ENCODE measurements at regions not wholly inside any gene's neighbourhood (a gene's known extent, or its start where the extent isn't known, plus 50 kb on each side); places are given as distances from the start of the nearest gene placed in this dataset.

DNA sequence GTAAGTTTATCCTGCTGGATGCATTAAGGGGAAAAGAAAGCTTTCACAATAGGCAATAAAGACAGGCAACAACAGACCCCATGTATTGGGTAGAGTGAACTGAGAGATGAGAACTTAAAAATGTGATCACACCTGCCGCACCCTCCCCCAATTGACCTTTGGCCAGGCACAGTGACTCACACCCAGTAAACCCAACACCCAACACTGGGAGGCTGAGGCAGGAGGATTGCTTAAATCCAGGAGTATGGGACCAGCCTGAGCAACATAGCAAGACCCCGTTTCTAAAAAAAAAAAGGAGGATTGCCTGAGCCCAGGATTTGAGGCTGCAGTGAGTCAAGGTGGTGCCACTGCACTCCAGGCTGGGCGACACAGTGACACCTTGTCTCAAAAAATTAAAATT, 86.9 kb downstream of the MPP7 start:
- H3K4me3 Mint-ChIP-seq = no peak overlapping the region
- H3K36me3 Mint-ChIP-seq (ENCODE audit: low read depth) = peaks cover 1% of the 10 kb centered on the region
- intact Hi-C loops (cut with micrococcal nuclease) = no loop called here
- no peaks in the 10 kb centered on the region for H3K9me3 Mint-ChIP-seq
- no peak overlapping the region for H3K27ac Mint-ChIP-seq
- H3K4me1 Mint-ChIP-seq (ENCODE audit: low read depth) = peaks cover 6% of the 10 kb centered on the region
- no peak for DNase-seq (ENCODE audit: low spot score)
- peaks cover 11% of the 10 kb centered on the region for H3K27me3 Mint-ChIP-seq (ENCODE audit: insufficient read depth)

DNA sequence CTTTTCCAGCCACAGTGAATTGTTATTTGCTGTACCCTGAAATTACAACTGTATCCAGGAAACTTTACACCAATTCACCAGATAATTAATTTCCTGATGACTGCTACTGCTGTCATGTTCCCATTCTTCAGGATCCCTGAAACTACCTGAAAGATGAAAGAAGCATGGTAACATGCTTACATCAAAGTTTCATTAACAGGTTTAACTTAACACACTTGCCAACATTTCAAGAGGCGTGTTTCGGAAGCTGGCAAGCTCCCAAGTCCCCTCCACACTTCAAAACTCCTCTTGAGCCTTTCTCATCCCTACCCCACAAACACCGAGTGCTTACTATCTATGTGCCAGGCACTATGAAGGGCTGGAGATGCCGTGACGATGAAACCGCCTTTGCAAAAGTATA, 88.6 kb downstream of the MPP7 start:
- no peak for DNase-seq (ENCODE audit: low spot score)
- peaks cover 1% of the 10 kb centered on the region for H3K36me3 Mint-ChIP-seq (ENCODE audit: low read depth)
- no peak overlapping the region for H3K4me3 Mint-ChIP-seq

DNA sequence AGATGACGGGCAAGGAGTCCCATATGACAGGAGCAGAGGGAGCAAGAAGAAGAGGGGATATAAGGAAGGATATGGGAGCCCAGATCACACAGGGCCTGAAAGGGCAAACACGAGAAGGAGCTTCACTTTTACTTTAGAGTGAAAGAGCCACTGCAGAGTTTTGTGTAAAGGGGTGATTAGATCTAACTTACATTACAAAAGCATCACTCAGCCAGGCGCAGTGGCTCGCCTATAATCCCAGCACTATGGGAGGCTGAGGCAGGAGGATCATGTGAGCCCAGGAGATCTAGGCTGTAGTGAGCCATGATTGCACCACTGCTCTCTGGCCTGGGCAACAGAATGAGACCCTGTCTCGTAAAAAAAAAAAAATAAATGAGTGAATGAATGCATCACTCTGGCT, 91.1 kb downstream of the MPP7 start:
- Mint-ChIP-seq H3K4me3 (no peak overlapping the region), H3K27me3 (ENCODE audit: insufficient read depth) (no peaks in the 10 kb centered on the region), H3K9me3 (no peaks in the 10 kb centered on the region), H3K27ac (no peak overlapping the region), H3K36me3 (ENCODE audit: low read depth) (no peaks in the 10 kb centered on the region), H3K4me1 (ENCODE audit: low read depth) (no peaks in the 10 kb centered on the region)
- intact Hi-C loops (cut with micrococcal nuclease) = no loop called here
- DNase-seq (ENCODE audit: low spot score) = no peak

More for the DNA sequence above, 88.6 kb downstream of the MPP7 start:
- peaks cover 6% of the 10 kb centered on the region for H3K4me1 Mint-ChIP-seq (ENCODE audit: low read depth)
- no peaks in the 10 kb centered on the region for H3K9me3 Mint-ChIP-seq
- intact Hi-C loops (cut with micrococcal nuclease) = no loop called here
- H3K27ac Mint-ChIP-seq = no peak overlapping the region
- peaks cover 7% of the 10 kb centered on the region for H3K27me3 Mint-ChIP-seq (ENCODE audit: insufficient read depth)

DNA sequence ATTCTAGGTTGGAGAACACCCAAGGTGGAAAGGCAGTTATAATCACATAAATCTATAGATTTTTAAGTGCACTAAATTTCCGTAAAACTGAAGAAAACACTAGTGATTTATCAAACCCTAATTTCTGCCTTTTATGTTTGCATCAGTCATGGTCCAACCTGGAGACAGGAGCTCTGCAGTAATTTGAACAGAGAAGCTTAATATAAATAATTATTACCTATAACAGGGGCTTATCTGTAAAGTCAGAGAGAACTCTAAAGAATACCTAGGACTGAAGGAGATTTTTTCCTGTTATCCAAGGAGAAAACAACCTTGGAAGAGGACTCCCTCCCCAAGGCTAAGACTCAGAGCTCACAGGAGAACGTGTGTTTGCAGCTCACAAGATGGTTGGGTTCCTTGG, 95.1 kb downstream of the MPP7 start:
- intact Hi-C loops (cut with micrococcal nuclease) = no loop called here
- Mint-ChIP-seq H3K36me3 (ENCODE audit: low read depth) (no peaks in the 10 kb centered on the region), H3K4me1 (ENCODE audit: low read depth) (no peaks in the 10 kb centered on the region), H3K27me3 (ENCODE audit: insufficient read depth) (peaks cover 1% of the 10 kb centered on the region), H3K27ac (no peak overlapping the region), H3K4me3 (no peak overlapping the region), H3K9me3 (no peaks in the 10 kb centered on the region)
- DNase-seq (ENCODE audit: low spot score) = no peak

DNA sequence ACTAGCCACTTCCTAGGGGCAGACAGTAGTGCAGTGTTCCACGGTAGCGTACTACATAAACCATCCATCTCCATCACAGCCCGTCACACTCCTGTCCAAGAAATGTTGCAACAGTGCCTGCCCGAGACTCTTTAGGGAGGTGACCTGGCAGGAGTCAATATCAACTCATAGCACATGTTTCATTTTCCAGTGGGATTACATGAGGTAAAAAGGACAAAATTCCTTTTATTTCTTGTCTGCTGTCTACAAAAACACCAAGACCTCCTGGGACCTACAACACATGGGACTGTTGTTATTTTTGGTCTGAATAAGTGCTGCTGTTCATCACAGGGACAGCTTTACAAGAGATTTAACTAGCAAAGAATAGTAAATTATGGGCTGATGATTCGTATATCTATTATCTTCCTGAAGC, 99.9 kb downstream of the MPP7 start:
- no peak overlapping the region for H3K4me3 Mint-ChIP-seq

DNA sequence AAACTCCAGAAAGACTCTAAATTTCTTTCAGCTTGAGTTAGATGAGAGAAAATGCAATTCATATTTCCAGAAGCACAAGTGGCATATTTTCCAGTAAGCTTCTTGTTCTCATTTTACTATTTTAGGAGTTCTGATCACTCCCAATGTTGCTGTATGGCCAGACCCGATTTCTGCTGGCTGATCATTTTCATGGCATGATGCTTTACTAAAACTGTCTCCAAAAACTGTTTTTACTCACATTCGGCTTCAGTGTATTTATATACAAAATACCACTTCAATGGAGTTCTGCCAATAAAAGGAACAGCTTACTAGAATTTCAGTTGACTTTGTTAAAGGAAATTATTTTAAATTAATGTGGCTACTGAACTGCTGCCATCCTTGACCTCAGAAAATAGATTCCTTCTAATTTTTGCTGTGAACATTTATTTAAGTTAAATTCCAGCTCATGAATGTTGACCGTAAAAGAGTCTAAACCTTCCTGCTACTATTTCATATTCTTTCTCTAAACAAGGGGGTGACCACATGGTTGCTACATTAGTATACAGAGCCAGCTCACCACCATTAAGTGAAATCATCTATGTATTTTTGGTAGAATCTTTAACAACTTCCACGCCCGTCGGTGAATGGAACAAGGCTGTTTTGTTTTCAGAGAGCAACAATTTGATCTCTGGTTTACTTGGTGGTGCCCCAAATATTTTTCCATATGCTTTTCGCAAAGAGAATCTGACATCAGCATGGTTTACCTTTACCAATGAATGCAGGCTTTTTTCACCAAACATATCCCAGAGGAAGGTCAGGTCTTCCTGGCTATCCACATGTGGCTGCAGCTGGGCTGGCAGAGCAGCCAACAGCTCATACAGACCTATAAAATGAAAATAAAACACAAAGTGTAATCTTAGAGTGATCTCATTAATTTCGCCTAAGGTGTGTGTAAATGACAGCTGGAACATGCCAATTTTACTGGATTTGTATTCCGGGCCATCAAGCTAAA, 101.2 kb downstream of the MPP7 start:
- DNase-seq (ENCODE audit: low spot score) = no peak
- Mint-ChIP-seq H3K9me3 (no peaks in the 10 kb centered on the region), H3K4me3 (no peak overlapping the region), H3K27me3 (ENCODE audit: insufficient read depth) (peaks cover 1% of the 10 kb centered on the region), H3K27ac (no peak overlapping the region), H3K4me1 (ENCODE audit: low read depth) (no peaks in the 10 kb centered on the region), H3K36me3 (ENCODE audit: low read depth) (no peaks in the 10 kb centered on the region)
- intact Hi-C loops (cut with micrococcal nuclease) = no loop called here

More for the DNA sequence above, 99.9 kb downstream of the MPP7 start:
- H3K27me3 Mint-ChIP-seq (ENCODE audit: insufficient read depth) = peaks cover 1% of the 10 kb centered on the region
- H3K36me3 Mint-ChIP-seq (ENCODE audit: low read depth) = no peaks in the 10 kb centered on the region
- H3K27ac Mint-ChIP-seq = no peak overlapping the region
- intact Hi-C loops (cut with micrococcal nuclease) = no loop called here
- DNase-seq (ENCODE audit: low spot score) = no peak
- no peaks in the 10 kb centered on the region for H3K9me3 Mint-ChIP-seq
- H3K4me1 Mint-ChIP-seq (ENCODE audit: low read depth) = no peaks in the 10 kb centered on the region

DNA sequence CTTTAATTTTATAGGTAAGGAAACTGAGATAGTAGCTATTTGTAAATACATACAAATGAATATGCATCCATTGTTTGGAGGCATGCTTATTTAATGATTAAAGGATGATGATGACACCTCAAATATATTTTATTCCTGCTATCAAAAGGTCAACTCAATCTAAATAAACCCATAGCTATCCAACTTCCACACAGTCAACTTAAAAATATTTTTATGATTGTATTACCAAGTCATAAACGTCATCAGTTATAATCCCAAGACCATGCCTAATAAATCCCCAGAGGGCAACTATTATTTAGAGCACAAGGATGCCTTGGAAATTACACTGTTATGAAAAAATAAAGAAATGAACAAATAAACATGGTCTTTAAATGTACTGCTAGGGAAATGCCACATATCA, 102.1 kb downstream of the MPP7 start:
- no peak overlapping the region for H3K27ac Mint-ChIP-seq
- no peaks in the 10 kb centered on the region for H3K36me3 Mint-ChIP-seq (ENCODE audit: low read depth)
- no peak for DNase-seq (ENCODE audit: low spot score)
- H3K4me1 Mint-ChIP-seq (ENCODE audit: low read depth) = no peaks in the 10 kb centered on the region
- H3K9me3 Mint-ChIP-seq = no peaks in the 10 kb centered on the region
- no peak overlapping the region for H3K4me3 Mint-ChIP-seq
- intact Hi-C loops (cut with micrococcal nuclease) = no loop called here
- H3K27me3 Mint-ChIP-seq (ENCODE audit: insufficient read depth) = peaks cover 1% of the 10 kb centered on the region

DNA sequence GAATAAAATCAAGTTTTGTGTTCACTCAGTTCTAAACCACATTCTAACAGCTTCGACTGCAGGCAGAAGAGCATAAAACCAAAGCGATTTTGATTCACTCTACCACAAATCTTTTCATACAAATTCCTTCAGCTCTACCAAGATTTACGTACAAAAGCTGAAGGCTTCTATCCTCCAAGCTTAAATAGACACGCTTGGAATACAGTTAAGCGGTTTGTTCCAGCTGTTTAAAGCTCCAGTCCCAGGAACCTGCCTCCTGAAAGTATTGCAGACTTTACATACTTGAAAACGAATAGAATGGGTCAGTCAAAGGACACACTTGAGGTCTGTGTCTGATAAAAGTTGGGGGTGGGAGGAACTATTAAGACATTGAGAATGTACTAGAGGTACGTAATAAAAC, 102.9 kb downstream of the MPP7 start:
- no peaks in the 10 kb centered on the region for H3K9me3 Mint-ChIP-seq
- no peak overlapping the region for H3K4me3 Mint-ChIP-seq

DNA sequence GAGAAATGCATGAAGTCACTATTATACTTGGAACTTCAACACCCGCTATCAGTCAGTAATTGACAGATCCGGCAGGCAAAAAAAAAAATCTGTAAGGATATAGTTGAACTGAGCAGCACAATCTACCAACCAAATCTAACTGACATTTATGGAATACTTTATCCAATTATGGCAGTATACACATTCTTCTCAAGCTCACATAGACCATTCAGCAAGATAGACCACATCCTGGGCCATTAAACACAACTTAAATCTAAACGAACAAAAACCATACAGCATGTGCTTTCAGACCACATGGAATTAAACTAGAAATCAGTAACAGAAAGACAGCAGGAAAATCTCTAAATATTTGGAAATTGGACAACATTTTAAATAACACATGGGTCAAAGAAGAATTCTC, 112.7 kb downstream of the MPP7 start:
- no peak for DNase-seq (ENCODE audit: low spot score)
- Mint-ChIP-seq H3K27ac (no peak overlapping the region), H3K4me3 (no peak overlapping the region), H3K9me3 (no peaks in the 10 kb centered on the region), H3K36me3 (ENCODE audit: low read depth) (no peaks in the 10 kb centered on the region), H3K4me1 (ENCODE audit: low read depth) (no peaks in the 10 kb centered on the region), H3K27me3 (ENCODE audit: insufficient read depth) (peaks cover 6% of the 10 kb centered on the region)
- intact Hi-C loops (cut with micrococcal nuclease) = no loop called here

More for the DNA sequence above, 102.9 kb downstream of the MPP7 start:
- Mint-ChIP-seq H3K27me3 (ENCODE audit: insufficient read depth) (peaks cover 1% of the 10 kb centered on the region), H3K36me3 (ENCODE audit: low read depth) (no peaks in the 10 kb centered on the region), H3K27ac (no peak overlapping the region), H3K4me1 (ENCODE audit: low read depth) (no peaks in the 10 kb centered on the region)
- no peak for DNase-seq (ENCODE audit: low spot score)
- intact Hi-C loops (cut with micrococcal nuclease) = no loop called here

DNA sequence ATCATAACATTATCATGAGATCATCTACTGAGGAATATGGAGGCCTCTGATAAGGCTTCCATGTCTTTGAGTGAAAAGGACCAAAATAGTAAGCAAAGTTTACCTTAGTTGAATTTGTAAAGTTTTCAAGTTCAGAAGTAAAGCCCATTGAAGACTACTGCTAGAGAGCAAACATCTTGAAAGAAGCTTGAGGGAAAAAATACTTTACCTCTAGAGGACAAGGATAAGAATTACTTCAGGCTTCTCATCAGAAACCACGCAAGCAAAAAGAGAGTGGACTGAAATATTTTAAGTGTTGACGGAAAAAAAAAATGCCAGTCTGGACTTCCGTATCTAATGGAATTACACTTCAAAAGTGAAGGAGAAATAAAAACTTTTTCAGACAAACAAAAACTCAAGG, 114.3 kb downstream of the MPP7 start:
- intact Hi-C loops (cut with micrococcal nuclease) = no loop called here
- Mint-ChIP-seq H3K4me1 (ENCODE audit: low read depth) (no peaks in the 10 kb centered on the region), H3K36me3 (ENCODE audit: low read depth) (no peaks in the 10 kb centered on the region), H3K4me3 (no peak overlapping the region), H3K27me3 (ENCODE audit: insufficient read depth) (peaks cover 6% of the 10 kb centered on the region), H3K9me3 (no peaks in the 10 kb centered on the region), H3K27ac (no peak overlapping the region)
- no peak for DNase-seq (ENCODE audit: low spot score)

DNA sequence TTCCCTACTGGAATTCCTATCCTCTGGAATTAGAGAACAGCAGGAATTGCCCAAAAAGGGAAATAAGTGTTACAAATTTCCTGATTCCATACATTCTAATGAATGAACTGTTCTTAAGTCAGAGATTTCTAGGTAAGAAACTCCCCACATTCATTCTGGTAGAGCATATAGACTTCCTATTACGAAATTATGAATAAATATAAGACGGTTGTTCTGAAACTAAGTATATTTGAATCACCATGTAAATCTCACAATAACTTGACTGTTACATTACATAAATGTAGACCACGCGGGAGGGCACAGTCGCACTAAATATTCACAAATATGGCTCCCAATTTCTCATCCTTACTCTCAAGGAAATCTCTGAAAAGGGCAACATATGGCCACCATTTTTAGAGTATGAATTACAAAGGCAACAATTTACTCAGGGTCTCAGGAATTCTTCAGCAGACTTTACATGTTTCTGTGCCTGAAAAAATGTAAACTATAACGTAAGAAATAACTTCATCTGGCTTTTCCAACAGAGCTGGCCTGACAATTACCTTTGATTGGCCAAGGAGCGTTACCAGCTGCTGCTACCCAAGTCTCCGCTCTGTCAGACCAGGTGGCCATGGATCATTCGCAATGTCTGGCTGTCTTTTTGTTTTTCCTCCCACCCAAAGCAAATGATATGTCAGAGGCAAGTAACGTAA, 115.8 kb downstream of the MPP7 start:
- DNase-seq (ENCODE audit: low spot score) = no peak
- Mint-ChIP-seq H3K27me3 (ENCODE audit: insufficient read depth) (peaks cover 6% of the 10 kb centered on the region), H3K27ac (no peak overlapping the region), H3K4me1 (ENCODE audit: low read depth) (no peaks in the 10 kb centered on the region), H3K36me3 (ENCODE audit: low read depth) (no peaks in the 10 kb centered on the region), H3K9me3 (no peaks in the 10 kb centered on the region), H3K4me3 (no peak overlapping the region)
- intact Hi-C loops (cut with micrococcal nuclease) = no loop called here

DNA sequence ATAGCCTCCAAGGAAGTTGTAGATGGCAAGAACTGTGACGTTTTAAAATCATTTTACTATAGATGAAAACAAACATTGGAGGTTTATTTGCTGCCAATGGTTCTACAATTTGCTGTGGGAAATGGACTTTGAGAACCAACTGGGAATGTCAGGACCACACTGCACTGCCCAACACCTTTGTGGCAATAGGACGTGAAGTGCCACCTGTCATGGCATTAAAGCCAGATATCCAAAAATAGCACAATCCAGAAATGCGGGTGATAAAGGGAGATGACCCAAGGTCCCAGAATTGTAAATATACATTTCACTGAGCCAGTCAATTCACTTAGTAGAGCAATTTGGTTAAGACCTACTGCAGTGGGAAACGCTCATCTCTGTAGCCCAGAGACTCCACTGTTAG, 116.4 kb downstream of the MPP7 start:
- no peaks in the 10 kb centered on the region for H3K4me1 Mint-ChIP-seq (ENCODE audit: low read depth)
- intact Hi-C loops (cut with micrococcal nuclease) = no loop called here

DNA sequence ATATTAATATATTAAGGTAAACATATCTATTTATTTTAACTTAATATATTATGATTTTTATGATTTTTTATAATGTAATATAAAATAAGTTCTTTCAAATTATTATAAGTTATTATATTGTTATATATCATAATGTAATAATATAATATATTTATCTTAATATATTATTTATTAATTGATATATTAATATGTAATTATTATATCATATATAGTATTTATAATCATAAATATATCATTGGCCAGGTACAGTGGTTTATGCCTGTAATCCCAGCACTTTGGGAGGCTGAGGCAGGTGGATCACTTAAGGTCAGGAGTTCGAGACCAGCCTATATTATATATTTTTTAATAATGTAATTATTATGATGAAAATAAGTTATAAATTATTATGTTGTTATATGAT, 118.1 kb downstream of the MPP7 start:
- H3K4me3 Mint-ChIP-seq = no peak overlapping the region
- intact Hi-C loops (cut with micrococcal nuclease) = no loop called here
- H3K27ac Mint-ChIP-seq = no peak overlapping the region
- no peaks in the 10 kb centered on the region for H3K4me1 Mint-ChIP-seq (ENCODE audit: low read depth)
- H3K36me3 Mint-ChIP-seq (ENCODE audit: low read depth) = no peaks in the 10 kb centered on the region
- H3K9me3 Mint-ChIP-seq = no peaks in the 10 kb centered on the region
- peaks cover 14% of the 10 kb centered on the region for H3K27me3 Mint-ChIP-seq (ENCODE audit: insufficient read depth)
- DNase-seq (ENCODE audit: low spot score) = no peak

More for the DNA sequence above, 116.4 kb downstream of the MPP7 start:
- peaks cover 11% of the 10 kb centered on the region for H3K27me3 Mint-ChIP-seq (ENCODE audit: insufficient read depth)
- no peaks in the 10 kb centered on the region for H3K9me3 Mint-ChIP-seq
- H3K36me3 Mint-ChIP-seq (ENCODE audit: low read depth) = no peaks in the 10 kb centered on the region
- H3K4me3 Mint-ChIP-seq = no peak overlapping the region
- no peak for DNase-seq (ENCODE audit: low spot score)
- H3K27ac Mint-ChIP-seq = no peak overlapping the region
